ENCODE measurements at regions not wholly inside any gene's neighbourhood (a gene's known extent, or its start where the extent isn't known, plus 50 kb on each side); places are given as distances from the start of the nearest gene placed in this dataset.

GRCh38 chr2:193900292-193900691 is 1705.6 kb upstream of the TMEFF2 start:
- TF ChIP-seq, protein P1, sequence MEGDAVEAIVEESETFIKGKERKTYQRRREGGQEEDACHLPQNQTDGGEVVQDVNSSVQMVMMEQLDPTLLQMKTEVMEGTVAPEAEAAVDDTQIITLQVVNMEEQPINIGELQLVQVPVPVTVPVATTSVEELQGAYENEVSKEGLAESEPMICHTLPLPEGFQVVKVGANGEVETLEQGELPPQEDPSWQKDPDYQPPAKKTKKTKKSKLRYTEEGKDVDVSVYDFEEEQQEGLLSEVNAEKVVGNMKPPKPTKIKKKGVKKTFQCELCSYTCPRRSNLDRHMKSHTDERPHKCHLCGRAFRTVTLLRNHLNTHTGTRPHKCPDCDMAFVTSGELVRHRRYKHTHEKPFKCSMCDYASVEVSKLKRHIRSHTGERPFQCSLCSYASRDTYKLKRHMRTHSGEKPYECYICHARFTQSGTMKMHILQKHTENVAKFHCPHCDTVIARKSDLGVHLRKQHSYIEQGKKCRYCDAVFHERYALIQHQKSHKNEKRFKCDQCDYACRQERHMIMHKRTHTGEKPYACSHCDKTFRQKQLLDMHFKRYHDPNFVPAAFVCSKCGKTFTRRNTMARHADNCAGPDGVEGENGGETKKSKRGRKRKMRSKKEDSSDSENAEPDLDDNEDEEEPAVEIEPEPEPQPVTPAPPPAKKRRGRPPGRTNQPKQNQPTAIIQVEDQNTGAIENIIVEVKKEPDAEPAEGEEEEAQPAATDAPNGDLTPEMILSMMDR (IDR thresholded peaks at IDR 0.05; ENCODE audit: insufficient read depth, low read depth, low read length) = no peak
- DNase-seq (ENCODE audit: low read depth) = no peak
- H3K4me3 ChIP-seq (ENCODE audit: low read depth, low read length) = no peak overlapping the region

DNA sequence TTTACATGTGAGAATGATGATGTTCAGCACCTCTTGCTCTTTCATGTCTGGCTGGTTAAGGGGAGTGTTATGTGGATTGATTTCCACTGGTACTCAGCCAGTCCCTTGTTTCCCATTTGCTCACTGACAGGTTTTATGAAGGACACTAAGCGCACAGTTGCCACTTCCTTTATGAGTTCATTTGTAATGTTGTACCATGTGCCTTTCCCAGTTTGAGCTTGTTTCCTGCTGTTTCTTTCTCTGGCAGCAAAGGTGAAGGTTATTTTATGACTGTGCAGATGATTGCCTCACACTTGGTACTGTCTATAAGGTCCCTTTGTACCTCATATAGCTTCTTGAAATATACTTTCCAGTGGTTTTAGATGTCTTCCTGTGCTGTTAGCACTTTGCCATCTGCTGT is 1700.5 kb upstream of the TMEFF2 start:
- TF ChIP-seq, protein P1 (IDR thresholded peaks at IDR 0.05; ENCODE audit: insufficient read depth, low read depth, low read length) = no peak
- H3K4me3 ChIP-seq (ENCODE audit: low read depth, low read length) = no peak overlapping the region
- DNase-seq (ENCODE audit: low read depth) = no peak

DNA sequence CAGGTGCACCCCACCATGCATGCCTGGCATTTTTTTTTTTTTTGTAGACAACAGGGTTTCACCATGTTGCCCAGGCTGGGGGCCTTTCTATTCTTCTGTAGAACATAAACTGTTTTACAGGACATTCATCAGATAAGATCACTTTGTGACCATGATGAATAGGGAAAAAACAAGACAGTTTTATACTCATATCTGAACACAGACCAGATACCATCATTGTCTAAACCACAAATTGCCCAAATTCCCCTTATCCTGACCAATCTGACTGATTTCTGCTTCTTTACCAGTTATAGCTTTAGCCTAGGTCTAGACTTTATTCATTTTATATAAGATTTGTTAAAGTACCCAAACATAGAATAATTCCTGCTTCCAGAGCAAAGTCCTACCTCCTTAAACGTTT is 1699.3 kb upstream of the TMEFF2 start:
- H3K4me3 ChIP-seq (ENCODE audit: low read depth, low read length) = no peak overlapping the region
- TF ChIP-seq, protein P1 (IDR thresholded peaks at IDR 0.05; ENCODE audit: insufficient read depth, low read depth, low read length) = no peak
- DNase-seq (ENCODE audit: low read depth) = no peak

GRCh38 chr2:193891023-193891422 is 1696.3 kb upstream of the TMEFF2 start:
- H3K4me3 ChIP-seq (ENCODE audit: low read depth, low read length) = no peak overlapping the region
- TF ChIP-seq, protein P1 (IDR thresholded peaks at IDR 0.05; ENCODE audit: insufficient read depth, low read depth, low read length) = no peak
- no peak for DNase-seq (ENCODE audit: low read depth)

GRCh38 chr2:193885419-193885818 is 1690.7 kb upstream of the TMEFF2 start:
- DNase-seq (ENCODE audit: low read depth) = no peak
- no peak overlapping the region for H3K4me3 ChIP-seq (ENCODE audit: low read depth, low read length)
- TF ChIP-seq, protein P1 (IDR thresholded peaks at IDR 0.05; ENCODE audit: insufficient read depth, low read depth, low read length) = no peak

DNA sequence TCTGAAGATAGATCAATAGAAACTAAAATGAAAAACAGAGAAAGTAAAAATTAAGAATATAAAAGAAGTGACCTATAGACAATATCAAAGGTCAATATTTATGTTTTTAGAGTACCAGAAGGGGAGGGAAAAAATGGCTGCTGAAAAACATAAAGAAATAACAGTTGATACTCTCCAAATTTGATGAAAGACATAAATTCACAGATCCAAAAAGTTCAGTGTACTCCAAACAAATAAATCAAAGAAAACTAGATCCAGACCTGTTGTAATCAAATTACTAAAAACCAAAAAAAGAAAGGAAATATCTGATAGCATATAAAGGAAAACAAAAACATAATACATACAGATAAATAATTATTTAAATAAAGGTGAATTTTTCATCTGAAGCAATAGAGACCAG is 1689.1 kb upstream of the TMEFF2 start:
- no peak overlapping the region for H3K4me3 ChIP-seq (ENCODE audit: low read depth, low read length)
- TF ChIP-seq, protein P1 (IDR thresholded peaks at IDR 0.05; ENCODE audit: insufficient read depth, low read depth, low read length) = no peak
- no peak for DNase-seq (ENCODE audit: low read depth)

DNA sequence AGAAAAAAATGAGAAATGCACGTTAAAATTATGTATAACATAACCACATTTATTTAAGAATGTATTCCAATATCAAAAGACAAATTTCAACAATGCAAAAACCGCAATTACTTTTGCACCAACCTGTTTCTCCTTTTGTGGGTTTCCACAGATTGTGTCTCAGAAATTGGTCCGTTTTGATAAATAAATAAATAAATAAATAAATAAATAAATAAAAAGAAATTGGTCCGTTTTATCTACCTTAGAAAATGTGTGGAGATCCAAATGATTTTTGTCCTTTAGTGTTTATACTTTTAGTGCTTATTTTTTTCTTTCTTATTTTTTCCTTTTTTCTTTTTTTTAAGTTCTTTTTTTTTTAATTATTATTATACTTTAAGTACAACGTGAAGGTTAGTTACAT is 1682.2 kb upstream of the TMEFF2 start:
- no peak for DNase-seq (ENCODE audit: low read depth)
- H3K4me3 ChIP-seq (ENCODE audit: low read depth, low read length) = no peak overlapping the region
- TF ChIP-seq, protein P1 (IDR thresholded peaks at IDR 0.05; ENCODE audit: insufficient read depth, low read depth, low read length) = no peak

All from fibroblast of villous mesenchyme (primary cell).